Colonic mucosa (tissue), 4 donors: ENCODE measurements at regions not wholly inside any gene's neighbourhood (a gene's known extent, or its start where the extent isn't known, plus 50 kb on each side); places are given as distances from the start of the nearest gene placed in this dataset.

Experiments
- DNase-seq: peaks from one replicate; pipeline ENCODE4 v3.0.0-alpha.2; 2020
- H3K27ac ChIP-seq: fragments of 200-600 bp; one replicate; pipeline ENCODE4 v1.8.0; 2021
- H3K27me3 ChIP-seq: fragments of 200-600 bp; one replicate; pipeline ENCODE4 v1.8.0; 2021
- H3K36me3 ChIP-seq: fragments of 200-600 bp; one replicate; pipeline ENCODE4 v1.8.0; 2021
- H3K4me1 ChIP-seq: fragments of 200-600 bp; one replicate; pipeline ENCODE4 v1.8.0; 2021; ENCODE audit warnings: mild to moderate bottlenecking
- H3K4me3 ChIP-seq: fragments of 200-600 bp; one replicate; pipeline ENCODE4 v1.8.0; 2021
- H3K9ac ChIP-seq, 2 donors: one replicate each; pipeline ENCODE4 v1.7.0; 2013; ENCODE audit warnings: control low read depth in 2 of 2, low read depth in 2 of 2, low read length in 2 of 2
- H3K9me3 ChIP-seq: fragments of 200-600 bp; one replicate; pipeline ENCODE4 v1.8.0; 2021
- CTCF ChIP-seq: fragments of 200-600 bp; IDR thresholded peaks from one replicate; pipeline ENCODE4 v1.8.0; 2022; ENCODE audit warnings: antibody characterized with exemption, mild to moderate bottlenecking
- intact Hi-C: fragments of 100-400 bp; cut with DNase I; formaldehyde crosslinking; loops from one replicate; pipeline ENCODE4 v1.14.1; 2022
- donor health status: healthy.
- donor health status: DM: no; HTN: no; CAD: no.
- donor health status: DM: no; HTN: no; CAD: no.

- intact Hi-C loops, result no loop called here
- DNase-seq, result no peak
- TF ChIP-seq CTCF, result no peak
These were observed 104.1 kb upstream of the PALS2 start for GRCh38 chr7:24469118-24469517.

GRCh38 chr7:24472093-24472492, 101.2 kb upstream of the PALS2 start:
- Histone ChIP-seq H3K9me3 (no peaks in the 10 kb centered on the region), H3K27ac (no peak overlapping the region), H3K27me3 (no peaks in the 10 kb centered on the region), H3K4me1 (no peaks in the 10 kb centered on the region), H3K36me3 (no peaks in the 10 kb centered on the region), H3K4me3 (no peak overlapping the region), H3K9ac (no peak overlapping the region)
- intact Hi-C loops, result no loop called here
- TF ChIP-seq CTCF, result no peak
- DNase-seq, result no peak

More at GRCh38 chr7:24469118-24469517, 104.1 kb upstream of the PALS2 start:
- Histone ChIP-seq H3K36me3 (no peaks in the 10 kb centered on the region), H3K4me3 (no peak overlapping the region), H3K27ac (no peak overlapping the region), H3K27me3 (no peaks in the 10 kb centered on the region), H3K9me3 (no peaks in the 10 kb centered on the region), H3K4me1 (no peaks in the 10 kb centered on the region), H3K9ac (no peak overlapping the region)

- no peak overlapping the region for H3K4me3 ChIP-seq
- no peak for DNase-seq
- no peak for TF ChIP-seq CTCF
- no peaks in the 10 kb centered on the region for H3K27me3 ChIP-seq
- no peak overlapping the region for H3K27ac ChIP-seq
- no peaks in the 10 kb centered on the region for H3K4me1 ChIP-seq
- intact Hi-C loops, result no loop called here
- no peak overlapping the region for H3K9ac ChIP-seq
- no peaks in the 10 kb centered on the region for H3K9me3 ChIP-seq
- H3K36me3 ChIP-seq, result no peaks in the 10 kb centered on the region
These were observed 97.9 kb upstream of the PALS2 start for GRCh38 chr7:24475166-24475961.

- Histone ChIP-seq H3K9me3 (no peaks in the 10 kb centered on the region), H3K36me3 (no peaks in the 10 kb centered on the region), H3K4me1 (no peaks in the 10 kb centered on the region), H3K4me3 (no peak overlapping the region), H3K9ac (no peak overlapping the region), H3K27me3 (no peaks in the 10 kb centered on the region), H3K27ac (no peak overlapping the region)
- intact Hi-C loops, result no loop called here
- DNase-seq, result no peak
- TF ChIP-seq CTCF, result no peak
These were observed 97.0 kb upstream of the PALS2 start for GRCh38 chr7:24476227-24476626.

- TF ChIP-seq CTCF, result no peak
- Histone ChIP-seq H3K9me3 (no peaks in the 10 kb centered on the region), H3K9ac (no peak overlapping the region), H3K36me3 (no peaks in the 10 kb centered on the region), H3K4me3 (no peak overlapping the region), H3K4me1 (no peaks in the 10 kb centered on the region), H3K27me3 (no peaks in the 10 kb centered on the region), H3K27ac (no peak overlapping the region)
- no peak for DNase-seq
- intact Hi-C loops, result no loop called here
These were observed 95.7 kb upstream of the PALS2 start for GRCh38 chr7:24477398-24478136.
